Upper lobe of left lung (tissue), 6 donors: ENCODE measurements at regions not wholly inside any gene's neighbourhood (a gene's known extent, or its start where the extent isn't known, plus 50 kb on each side); places are given as distances from the start of the nearest gene placed in this dataset.

Experiments used
- ATAC-seq, 2 donors: fragments of 200-7000 bp; cut with Tn5 transposase; one replicate each; pipeline ENCODE4 v1.9.1; 2022; ENCODE audit warnings: mild to moderate bottlenecking in 2 of 2, moderate library complexity in 2 of 2; ENCODE audit not compliant: low FRiP score in 2 of 2
- DNase-seq, 2 donors: peaks; one replicate each; pipeline ENCODE4 v3.0.0-alpha.2; 2019 to 2020
- H3K27ac ChIP-seq, 4 donors: fragments of 200-600 bp; sonication (generic); one replicate each; pipeline ENCODE4 v1.5.1; 2016 to 2019
- H3K27me3 ChIP-seq, 4 donors: fragments of 200-600 bp; sonication (generic); one replicate each; pipeline ENCODE4 v1.5.1; 2017 to 2019
- H3K36me3 ChIP-seq, 4 donors: fragments of 200-600 bp; sonication (generic); one replicate each; pipeline ENCODE4 v1.5.1; 2016 to 2019
- H3K4me1 ChIP-seq, 4 donors: fragments of 200-600 bp; sonication (generic); one replicate each; pipeline ENCODE4 v1.5.1; 2018 to 2019
- H3K4me3 ChIP-seq, 4 donors: fragments of 200-600 bp; sonication (generic); one replicate each; pipeline ENCODE4 v1.5.1; 2017 to 2019; ENCODE audit warnings: mild to moderate bottlenecking in 2 of 4, moderate library complexity in 1 of 4
- H3K9me3 ChIP-seq, 4 donors: fragments of 200-600 bp; sonication (generic); one replicate each; pipeline ENCODE4 v1.5.1; 2018 to 2019
- CTCF ChIP-seq, 6 experiments: fragments of 450-650 bp in 4 of 6; fragments of 200-600 bp in 2 of 6; sonication (generic) in 2 of 6; IDR thresholded peaks; one replicate each; pipeline ENCODE4 v1.5.1; 2016 to 2019; ENCODE audit warnings: antibody characterized with exemption in 6 of 6
- EP300 ChIP-seq, 4 donors: sonication (generic); formaldehyde crosslinking; IDR thresholded peaks; one replicate each; pipeline ENCODE4 v1.5.1; 2017; ENCODE audit warnings: antibody characterized with exemption in 4 of 4, control low read depth in 2 of 4
- POLR2A ChIP-seq, 4 donors: fragments of 450-650 bp; IDR thresholded peaks; one replicate each; pipeline ENCODE4 v1.5.1; 2016 to 2017; ENCODE audit warnings: antibody characterized with exemption in 4 of 4, mild to moderate bottlenecking in 2 of 4
- POLR2AphosphoS5 ChIP-seq, 2 donors: sonication (generic); formaldehyde crosslinking; IDR thresholded peaks; one replicate each; pipeline ENCODE4 v1.5.1; 2017; ENCODE audit warnings: antibody characterized with exemption in 2 of 2
- WGBS, 2 donors: methylation state at CpG; one replicate each; pipeline ENCODE4 v1.1.5; 2017 to 2018; 5-methylcytosine and 5-hydroxymethylcytosine counted together
- donor health status: DM: no; HTN: no; CAD: no; lungs with moderate emphysema.
- donor health status: DM: no; HTN: yes; CAD: no; lungs with severe emphysema.

- WGBS, 2 donors: 97 to 100% methylated on average over 1 of the region's 1 CpG
- no peaks in the 10 kb centered on the region for H3K27me3 ChIP-seq
- no peak for ATAC-seq
These were observed 433.4 kb downstream of the SLITRK5 start for GRCh38 chr13:88104576-88104975.

GRCh38 chr13:88107570-88107969 lies 436.4 kb downstream of the SLITRK5 start:
- WGBS, 2 donors: 87% methylated on average over 6 of the region's 6 CpGs
- H3K9me3 ChIP-seq: no peaks in the 10 kb centered on the region
- H3K4me3 ChIP-seq: no peak overlapping the region
- H3K27ac ChIP-seq: no peak overlapping the region
- H3K4me1 ChIP-seq: no peaks in the 10 kb centered on the region
- ATAC-seq: no peak
- TF ChIP-seq CTCF (IDR thresholded peaks at IDR 0.05): no peak
- TF ChIP-seq POLR2A (IDR thresholded peaks at IDR 0.05): no peak
- no peak for DNase-seq
- no peaks in the 10 kb centered on the region for H3K36me3 ChIP-seq
- no peaks in the 10 kb centered on the region for H3K27me3 ChIP-seq

More at GRCh38 chr13:88104576-88104975, 433.4 kb downstream of the SLITRK5 start:
- no peaks in the 10 kb centered on the region for H3K4me1 ChIP-seq
- DNase-seq: no peak
- TF ChIP-seq CTCF (IDR thresholded peaks at IDR 0.05) (no peak), POLR2A (IDR thresholded peaks at IDR 0.05) (no peak), EP300 (IDR thresholded peaks at IDR 0.05) (no peak), POLR2AphosphoS5 (IDR thresholded peaks at IDR 0.05) (no peak)
- peaks cover 0 to 4% (median 0%) of the 10 kb centered on the region in 4 donors for H3K9me3 ChIP-seq
- H3K36me3 ChIP-seq: no peaks in the 10 kb centered on the region
- no peak overlapping the region for H3K4me3 ChIP-seq
- H3K27ac ChIP-seq: no peak overlapping the region

GRCh38 chr13:88112526-88112925 lies 441.4 kb downstream of the SLITRK5 start:
- Histone ChIP-seq H3K4me3 (no peak overlapping the region), H3K4me1 (no peaks in the 10 kb centered on the region), H3K9me3 (no peaks in the 10 kb centered on the region), H3K27ac (no peak overlapping the region), H3K36me3 (no peaks in the 10 kb centered on the region), H3K27me3 (no peaks in the 10 kb centered on the region)
- ATAC-seq (no peak), DNase-seq (no peak)
- no peak for TF ChIP-seq EP300 (IDR thresholded peaks at IDR 0.05)
- no peak for TF ChIP-seq POLR2A (IDR thresholded peaks at IDR 0.05)
- TF ChIP-seq POLR2AphosphoS5 (IDR thresholded peaks at IDR 0.05): no peak
- TF ChIP-seq CTCF (IDR thresholded peaks at IDR 0.05): no peak
- 30 to 50% methylated on average over 3 of the region's 3 CpGs for WGBS, 2 donors

GRCh38 chr13:88115976-88116375 lies 444.8 kb downstream of the SLITRK5 start:
- H3K4me3 ChIP-seq: no peak overlapping the region
- H3K27me3 ChIP-seq: no peaks in the 10 kb centered on the region
- ATAC-seq: no peak
- no peaks in the 10 kb centered on the region for H3K36me3 ChIP-seq
- no peaks in the 10 kb centered on the region for H3K4me1 ChIP-seq
- TF ChIP-seq CTCF (IDR thresholded peaks at IDR 0.05) (no peak), POLR2AphosphoS5 (IDR thresholded peaks at IDR 0.05) (no peak), POLR2A (IDR thresholded peaks at IDR 0.05) (no peak), EP300 (IDR thresholded peaks at IDR 0.05) (no peak)
- H3K9me3 ChIP-seq: no peaks in the 10 kb centered on the region
- H3K27ac ChIP-seq: no peak overlapping the region
- no peak for DNase-seq
- WGBS, 2 donors: 54 to 71% methylated on average over 2 of the region's 2 CpGs

GRCh38 chr13:88118952-88119351 lies 447.8 kb downstream of the SLITRK5 start:
- no peaks in the 10 kb centered on the region for H3K27me3 ChIP-seq
- H3K4me1 ChIP-seq: no peaks in the 10 kb centered on the region
- H3K4me3 ChIP-seq: no peak overlapping the region
- 93 to 95% methylated on average over 3 of the region's 3 CpGs for WGBS, 2 donors
- TF ChIP-seq POLR2A (IDR thresholded peaks at IDR 0.05) (no peak), CTCF (IDR thresholded peaks at IDR 0.05) (no peak), POLR2AphosphoS5 (IDR thresholded peaks at IDR 0.05) (no peak), EP300 (IDR thresholded peaks at IDR 0.05) (no peak)
- ATAC-seq (no peak), DNase-seq (no peak)
- H3K36me3 ChIP-seq: no peaks in the 10 kb centered on the region
- H3K27ac ChIP-seq: no peak overlapping the region
- no peaks in the 10 kb centered on the region for H3K9me3 ChIP-seq
